ENCODE measurements at regions not wholly inside any gene's neighbourhood (a gene's known extent, or its start where the extent isn't known, plus 50 kb on each side); places are given as distances from the start of the nearest gene placed in this dataset.
A peak's percentile ranks its signal among the peaks of the same experiment; 100 is the strongest.
"Not testable (repeated sequence)": the region's sequence is repeated elsewhere in the genome, so short reads cannot be mapped to it uniquely, and the experiment has no call there.

DNA sequence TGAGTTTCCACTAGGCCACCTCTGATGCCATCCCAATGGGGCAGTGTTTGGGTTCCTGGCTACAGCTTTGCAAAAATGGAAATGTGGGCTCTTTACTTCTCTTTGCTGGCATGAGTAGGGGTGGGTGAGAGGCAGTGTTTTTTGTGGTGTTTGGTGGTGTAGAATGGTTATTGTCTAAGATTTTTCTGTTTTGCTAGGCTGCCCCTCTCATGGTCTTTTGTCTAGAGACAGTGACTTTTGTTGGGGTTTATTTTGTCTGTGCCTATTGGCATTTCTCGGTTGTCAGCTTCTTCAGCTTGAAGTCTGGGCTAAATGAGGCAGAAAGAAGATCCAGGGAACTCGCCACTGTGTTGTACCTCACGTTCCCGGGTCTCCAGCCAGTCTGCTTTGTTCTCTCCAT is 112.1 kb downstream of the CENPF start:
- DNase-seq (ENCODE audit: low spot score): no peak

DNA sequence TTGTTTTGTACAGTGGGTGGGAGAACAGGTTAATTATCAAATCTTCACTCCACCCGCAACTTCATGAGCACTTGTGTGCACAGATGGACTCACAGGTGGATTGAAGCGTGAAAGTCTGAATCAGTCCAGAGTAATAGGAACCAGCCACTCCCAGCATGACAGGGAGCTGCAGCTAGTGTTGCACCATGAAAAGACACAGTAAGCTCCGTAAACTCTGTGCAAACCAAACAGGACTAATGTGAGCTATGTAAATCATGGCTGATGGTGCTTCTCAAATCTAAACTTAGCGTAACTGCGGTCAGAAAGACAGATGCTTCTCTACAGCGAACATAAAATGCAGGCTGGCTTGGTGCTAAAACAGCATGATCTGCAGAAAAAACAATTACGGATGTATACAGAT is 114.4 kb downstream of the CENPF start:
- DNase-seq (ENCODE audit: low spot score): no peak

DNA sequence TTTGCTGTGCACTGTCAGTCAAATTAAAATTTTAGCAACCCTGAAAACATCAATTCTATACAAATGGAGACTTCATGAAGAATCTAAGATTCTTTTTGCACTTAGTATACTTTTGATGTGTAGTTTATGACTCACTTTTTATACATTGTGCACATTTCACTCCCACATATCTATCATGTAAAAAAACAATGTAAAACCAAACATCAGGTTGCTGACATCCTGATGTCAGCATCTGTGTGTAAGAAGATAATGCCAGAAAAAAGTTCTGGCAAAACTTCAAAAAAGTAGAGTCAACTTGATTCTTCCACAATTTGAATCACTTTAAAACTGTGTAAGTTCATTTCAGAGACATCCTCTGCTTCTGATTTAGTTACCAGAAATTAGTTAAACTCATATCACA is 115.7 kb downstream of the CENPF start:
- DNase-seq (ENCODE audit: low spot score): no peak

DNA sequence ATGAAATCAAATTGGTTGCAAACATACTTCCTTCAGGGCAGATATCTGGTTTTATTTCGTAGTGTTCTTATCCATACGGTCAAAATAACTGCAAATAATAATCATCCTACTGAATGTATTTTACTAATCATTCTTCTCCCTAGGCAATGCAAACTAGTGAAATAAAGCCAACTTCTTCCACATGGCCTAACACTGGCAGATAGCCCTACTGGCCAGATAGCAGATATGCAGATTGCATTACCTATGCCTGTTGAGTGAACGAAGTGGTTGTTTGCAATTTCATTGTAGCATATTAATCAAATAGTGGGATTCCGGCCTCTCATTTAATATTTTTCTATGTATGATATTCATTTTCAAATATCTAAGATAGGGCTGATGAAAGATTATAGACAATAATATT is 116.2 kb downstream of the CENPF start:
- no peak for DNase-seq (ENCODE audit: low spot score)

DNA sequence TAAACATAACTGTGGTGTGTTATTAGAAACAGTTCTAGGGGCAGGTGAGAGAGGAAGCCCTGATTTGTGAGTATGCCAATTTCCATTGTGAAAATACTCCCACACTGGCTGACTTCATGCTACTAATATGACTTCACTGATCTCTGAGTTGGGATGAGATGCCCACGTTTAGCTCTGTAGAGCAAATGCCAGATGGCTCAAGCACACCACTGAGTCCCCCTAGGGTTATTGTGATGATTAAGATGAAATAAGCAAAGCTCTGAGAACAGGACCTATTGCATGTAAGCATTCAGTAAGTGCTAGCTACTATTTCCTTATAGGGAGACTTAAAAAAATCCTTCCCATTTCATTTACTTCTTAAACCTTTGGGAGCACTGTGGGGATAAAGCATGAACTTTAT is 117.6 kb downstream of the CENPF start:
- DNase-seq (ENCODE audit: low spot score): no peak

DNA sequence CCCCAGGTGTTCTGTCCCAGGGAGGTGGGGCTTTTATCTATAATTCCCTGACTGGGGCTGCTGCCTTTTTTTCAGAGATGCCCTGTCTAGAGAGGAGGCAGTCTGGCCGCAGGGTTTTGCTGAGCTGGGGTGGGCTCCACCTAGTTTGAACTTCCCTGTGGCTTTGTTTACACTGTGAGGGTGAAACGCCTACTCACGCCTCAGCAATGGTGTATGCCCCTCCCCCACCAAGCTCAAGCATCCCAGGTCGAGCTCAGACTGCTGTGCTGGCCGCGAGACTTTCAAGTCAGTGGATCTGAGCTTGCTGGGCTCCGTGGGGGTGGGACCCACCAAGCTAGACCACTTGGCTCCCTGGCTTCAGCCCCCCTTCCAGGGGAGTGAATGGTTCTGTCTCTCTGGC is 124.3 kb downstream of the CENPF start:
- DNase-seq (ENCODE audit: low spot score): no peak

DNA sequence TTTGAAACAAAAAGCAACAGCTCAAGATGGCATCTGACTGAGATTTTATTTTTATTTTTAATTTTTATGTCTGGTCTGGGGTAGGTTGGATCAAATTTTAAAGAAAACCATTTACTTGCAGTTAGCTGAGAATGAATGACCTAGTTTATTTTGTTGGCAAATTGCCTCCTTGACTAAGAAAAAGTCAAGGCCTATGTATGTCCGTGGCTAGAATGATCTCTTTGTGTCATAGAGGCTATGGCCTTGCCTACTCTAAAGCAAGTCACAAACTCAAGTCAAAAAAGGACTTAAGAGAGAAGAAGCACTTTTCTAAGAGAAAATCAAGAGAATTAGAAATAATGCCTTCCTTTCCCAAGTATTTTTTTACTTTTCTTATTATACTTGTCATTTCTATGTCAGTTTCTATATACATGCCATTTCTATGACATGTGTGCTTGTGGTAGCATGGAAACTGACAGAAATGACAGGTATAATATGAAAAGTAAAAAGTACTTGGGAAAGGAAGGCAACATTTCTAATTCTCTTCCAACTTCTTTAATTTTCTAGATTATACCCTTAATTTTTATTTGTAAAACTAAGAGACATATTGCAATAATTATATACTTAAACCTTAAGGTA is 136.7 kb downstream of the CENPF start:
- no peak for DNase-seq (ENCODE audit: low spot score)

DNA sequence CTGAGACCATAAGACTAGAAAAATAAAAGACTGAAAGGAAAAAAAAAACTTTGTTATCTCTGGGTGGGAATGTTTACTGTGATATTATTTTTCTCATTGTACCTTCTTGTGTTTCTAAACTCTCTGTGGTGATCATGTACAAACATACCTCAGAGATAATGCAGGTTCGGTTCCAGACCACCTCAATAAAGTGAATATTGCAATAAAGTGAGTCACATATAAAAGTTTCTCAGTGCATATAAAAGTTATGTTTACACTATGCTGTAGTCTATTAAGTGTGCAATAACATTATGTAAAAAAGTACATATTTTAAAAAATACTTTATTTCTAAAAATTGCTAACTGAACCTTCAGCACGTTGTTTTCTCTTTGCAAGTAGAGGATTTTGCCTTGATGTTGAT is 137.5 kb downstream of the CENPF start:
- DNase-seq (ENCODE audit: low spot score): no peak

DNA sequence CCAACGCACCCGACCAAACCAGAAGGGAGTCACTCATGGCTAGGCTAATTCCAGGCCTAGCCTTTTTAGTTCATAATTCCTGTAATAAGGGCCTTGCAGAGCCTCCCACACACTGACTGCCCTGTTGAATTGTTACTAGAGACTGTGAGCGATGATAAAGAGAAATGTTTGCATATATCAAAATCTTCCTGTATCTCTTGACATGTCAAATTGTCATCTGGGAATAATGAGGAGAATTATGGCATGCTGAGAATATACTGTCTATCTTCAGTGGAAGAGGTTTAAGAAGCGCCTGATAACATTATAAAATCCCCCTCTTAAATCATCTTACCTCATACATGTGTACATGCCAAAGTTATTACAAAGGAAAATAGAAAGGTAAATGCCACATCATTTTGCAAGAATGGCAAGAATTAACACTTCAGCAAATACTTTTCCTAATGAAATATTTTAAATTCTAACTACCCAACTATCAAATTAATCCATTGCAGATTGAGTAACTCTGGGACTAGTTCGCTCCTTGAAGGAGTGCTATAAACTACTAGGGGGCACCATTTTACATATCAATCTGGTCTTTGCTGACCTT is 144.1 kb downstream of the CENPF start:
- DNase-seq (ENCODE audit: low spot score): no peak

DNA sequence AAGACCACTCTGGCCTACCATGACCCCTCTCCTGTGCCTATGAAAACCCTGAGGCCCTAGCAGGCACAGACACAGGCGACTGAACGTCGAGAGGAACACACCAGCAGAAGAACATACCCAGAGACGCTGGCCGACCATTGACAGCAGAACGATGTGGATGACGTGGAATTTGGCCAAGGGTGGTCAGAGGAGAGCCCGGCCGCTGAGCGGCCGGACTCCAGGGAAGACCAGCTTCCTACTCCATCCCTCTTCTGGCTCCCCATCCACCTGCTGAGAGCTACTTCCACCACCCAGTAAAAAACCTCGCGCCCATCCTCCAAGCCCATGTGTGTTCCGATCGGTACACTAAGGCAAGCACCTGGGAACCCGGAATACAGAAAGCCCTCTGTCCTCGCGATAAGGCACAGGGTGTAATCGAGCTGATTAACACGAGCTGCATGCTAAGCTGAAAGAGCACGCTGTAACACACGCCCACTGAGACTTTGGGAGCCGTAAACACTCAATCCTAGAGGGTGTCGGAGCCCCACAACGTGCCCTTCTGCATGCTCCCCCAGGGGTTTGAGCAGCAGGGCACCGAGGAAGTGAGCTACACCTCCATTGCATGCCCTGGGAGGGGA is 150.3 kb downstream of the CENPF start:
- DNase-seq (ENCODE audit: low spot score): no peak

DNA sequence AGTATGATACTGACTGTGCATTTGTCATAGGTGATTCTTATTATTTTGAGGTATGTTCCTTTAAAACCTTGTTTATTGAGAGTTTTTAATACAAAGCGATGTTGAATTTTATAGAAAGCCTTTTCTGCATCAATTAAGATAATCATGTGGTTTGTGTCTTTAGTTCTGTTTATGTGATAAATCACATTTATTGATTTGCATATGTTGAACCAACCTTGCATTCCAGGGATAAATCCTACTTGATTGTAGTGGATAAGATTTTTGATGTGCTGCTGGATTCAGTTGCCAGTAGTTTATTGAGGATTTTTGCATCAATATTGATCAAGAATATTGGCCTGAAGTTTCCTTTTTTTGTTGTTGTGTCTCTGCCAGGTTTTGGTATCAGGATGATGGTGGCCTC is 158.0 kb downstream of the CENPF start:
- no peak for DNase-seq (ENCODE audit: low spot score)

DNA sequence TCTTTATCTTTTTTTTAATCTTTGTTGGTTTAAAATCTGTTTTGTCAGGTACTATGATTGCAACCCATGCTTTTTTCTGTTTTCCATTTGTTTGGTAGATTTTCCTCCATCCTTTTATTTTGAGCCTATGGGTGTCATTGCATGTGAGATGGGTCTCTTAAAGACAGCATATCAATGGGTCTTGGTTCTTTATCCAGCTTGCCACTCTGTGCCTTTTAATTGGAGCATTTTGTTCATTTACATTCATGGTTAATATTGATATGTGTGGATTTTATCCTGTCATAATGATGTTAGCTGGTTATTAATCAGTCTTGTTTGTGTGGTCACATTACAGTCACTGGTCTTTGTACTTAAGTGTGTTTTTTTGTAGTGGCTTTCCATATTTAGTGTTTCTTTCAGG is 159.9 kb downstream of the CENPF start:
- DNase-seq (ENCODE audit: low spot score): no peak

DNA sequence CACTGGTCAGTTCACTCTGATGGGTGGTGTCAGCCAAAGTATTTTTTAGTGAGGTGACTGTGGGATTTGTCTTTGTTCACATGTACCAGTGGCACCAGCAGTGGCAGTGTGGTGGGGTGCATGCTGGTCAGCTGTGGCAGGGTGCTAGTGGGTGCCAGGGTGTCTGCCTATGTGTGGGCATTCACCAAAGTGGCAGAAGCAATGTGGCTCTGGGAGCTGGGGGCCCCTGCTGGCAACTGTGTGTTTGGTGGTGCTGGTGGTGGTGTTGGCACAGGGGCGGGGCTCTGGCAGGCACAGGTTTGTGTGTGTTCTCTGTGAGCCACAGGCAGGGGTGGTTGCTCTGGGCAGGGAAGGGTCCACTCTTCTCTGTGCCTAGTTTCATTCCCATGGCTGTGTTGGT is 161.5 kb downstream of the CENPF start:
- DNase-seq (ENCODE audit: low spot score): no peak

DNA sequence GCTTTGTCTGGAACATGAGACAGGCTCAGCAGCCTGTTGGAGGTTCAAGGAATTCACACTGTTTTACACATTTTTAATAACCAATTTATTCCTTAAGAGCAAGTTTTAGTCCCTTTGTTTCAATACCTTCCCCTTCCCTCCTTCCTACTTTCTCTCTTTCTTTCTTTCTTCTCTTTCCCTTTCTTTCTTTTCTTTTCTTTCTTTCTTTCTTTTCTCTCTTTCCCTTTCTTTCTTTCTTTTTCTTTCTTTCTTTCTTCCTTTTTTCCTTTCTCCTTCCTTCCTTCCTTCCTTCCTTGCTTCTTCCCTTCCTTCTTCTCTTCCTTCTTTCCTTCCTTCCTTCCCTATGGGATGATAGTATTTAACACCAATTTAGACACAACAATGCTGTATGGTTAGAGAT is 164.2 kb downstream of the CENPF start:
- DNase-seq (ENCODE audit: low spot score): no peak

DNA sequence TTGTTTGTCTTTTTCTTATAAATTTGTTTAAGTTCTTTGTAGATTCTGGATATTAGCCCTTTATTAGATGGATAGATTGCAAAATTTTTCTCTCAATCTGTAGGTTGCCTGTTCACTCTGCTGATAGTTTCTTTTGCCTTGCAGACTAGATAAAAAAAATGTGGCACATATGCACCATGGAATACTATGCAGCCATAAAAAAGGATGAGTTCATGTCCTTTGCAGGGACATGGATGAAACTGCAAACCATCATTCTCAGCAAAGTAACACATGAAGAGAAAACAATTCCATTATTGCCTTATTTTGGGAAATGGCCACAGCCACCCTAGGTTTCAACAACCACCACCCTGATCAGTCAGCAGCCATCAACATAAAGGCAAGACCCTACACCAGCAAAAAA is 166.7 kb downstream of the CENPF start:
- DNase-seq (ENCODE audit: low spot score): not testable (repeated sequence)

DNA sequence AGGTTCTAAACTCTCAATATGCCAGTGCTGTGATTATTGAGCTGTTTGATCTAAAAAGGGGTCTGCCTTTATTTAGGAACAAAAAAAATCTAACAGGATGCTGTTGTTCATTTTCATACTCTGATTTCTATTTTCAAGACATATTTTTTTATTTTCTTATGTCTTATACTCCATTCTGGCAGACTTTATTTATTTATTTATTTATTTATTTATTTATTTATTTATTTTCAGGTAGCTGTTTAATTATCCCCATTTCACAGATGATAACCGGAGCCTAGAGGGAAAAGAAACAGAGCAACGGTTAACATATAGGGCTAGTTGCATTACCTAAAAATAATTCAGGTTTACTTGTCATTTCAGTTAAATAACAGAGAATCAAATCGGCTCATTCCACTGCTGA is 174.4 kb downstream of the CENPF start:
- DNase-seq (ENCODE audit: low spot score): no peak

DNA sequence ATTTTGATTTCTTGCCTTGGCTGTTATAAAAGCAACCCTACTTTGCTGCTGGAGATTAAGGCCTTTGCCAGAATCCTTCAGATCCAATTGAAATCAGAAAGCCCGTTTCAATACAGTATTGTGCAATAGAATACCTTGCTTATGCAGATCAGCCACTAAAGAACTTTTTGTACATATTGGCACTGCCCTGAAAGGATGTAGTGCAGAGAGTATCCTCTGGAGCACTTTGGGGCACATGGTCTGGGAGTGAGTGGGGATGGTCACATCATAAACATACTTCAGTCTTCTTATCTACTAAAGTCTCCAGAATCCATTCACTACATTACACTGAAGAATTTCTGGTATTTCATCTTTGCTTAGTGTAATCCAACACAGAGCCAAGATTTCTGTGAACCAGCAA is 189.0 kb downstream of the CENPF start:
- peak; percentile 10 for DNase-seq (ENCODE audit: low spot score)

DNA sequence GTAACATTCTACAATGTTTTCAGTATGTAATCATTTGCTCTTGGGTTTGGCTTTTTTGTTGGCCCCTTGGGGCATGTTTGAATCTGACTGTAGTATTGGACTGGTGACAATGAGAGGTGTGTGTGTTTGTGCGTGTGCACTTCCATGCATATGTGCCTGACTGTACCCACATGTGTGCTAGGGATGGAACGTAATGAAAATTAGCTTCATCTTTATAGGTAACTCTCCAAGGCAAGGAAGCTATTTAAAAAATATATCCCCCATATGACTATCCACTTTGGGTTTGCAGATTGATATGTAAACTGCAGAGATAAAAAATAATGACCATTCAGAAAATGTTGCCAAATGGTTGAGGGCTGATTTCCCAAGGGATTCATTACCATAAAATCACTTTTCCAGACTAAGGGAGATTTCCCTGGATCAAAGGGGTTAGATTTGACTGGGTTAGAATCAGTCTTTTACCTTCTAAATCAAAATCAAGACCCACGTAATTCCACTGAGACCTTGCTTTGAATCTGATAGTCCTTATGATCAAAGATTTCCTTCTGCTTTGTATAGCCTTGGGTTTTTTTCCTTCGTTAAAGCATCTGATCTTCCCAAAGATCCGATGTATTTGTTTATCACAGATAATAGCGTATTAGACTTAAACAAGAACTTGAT is 189.7 kb downstream of the CENPF start:
- no peak for DNase-seq (ENCODE audit: low spot score)

DNA sequence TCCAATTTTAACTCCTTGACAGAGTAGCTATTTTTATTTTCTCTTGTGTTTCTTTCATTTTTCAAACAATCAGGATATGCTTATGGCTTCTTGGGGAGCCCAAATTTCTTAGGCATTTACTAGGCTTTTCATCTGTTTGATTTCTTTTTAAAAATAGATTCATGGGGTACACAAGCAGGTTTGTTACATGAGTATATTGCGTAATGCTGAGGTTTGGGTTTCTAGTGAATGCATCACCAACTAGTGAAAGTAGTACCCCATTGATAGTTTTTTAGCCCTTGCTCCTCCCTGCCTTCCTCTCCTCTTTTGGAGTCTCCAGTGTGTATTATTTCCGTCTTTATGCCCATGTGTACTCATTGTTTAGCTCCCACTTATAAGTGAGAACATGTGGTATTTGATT is 190.7 kb downstream of the CENPF start:
- DNase-seq (ENCODE audit: low spot score): no peak

DNA sequence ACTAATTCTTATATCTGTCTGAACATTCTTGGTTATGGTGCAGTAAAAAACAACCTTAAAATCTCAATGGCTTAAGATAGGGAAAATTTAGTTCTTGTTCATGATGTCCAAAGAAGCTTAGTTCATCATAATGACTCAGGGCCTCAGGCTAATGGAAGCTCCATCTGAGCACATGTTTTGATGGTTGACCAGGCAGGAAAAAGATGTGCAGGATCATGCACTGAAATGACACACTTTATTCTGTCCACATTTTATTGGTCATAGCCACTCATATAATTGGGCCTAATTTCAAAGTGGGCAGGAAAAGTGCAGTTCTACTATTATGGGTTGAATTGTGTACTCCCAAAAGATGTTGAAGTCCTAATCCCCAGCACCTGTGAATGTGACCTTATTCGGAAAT is 198.2 kb downstream of the CENPF start:
- no peak for DNase-seq (ENCODE audit: low spot score)

DNA sequence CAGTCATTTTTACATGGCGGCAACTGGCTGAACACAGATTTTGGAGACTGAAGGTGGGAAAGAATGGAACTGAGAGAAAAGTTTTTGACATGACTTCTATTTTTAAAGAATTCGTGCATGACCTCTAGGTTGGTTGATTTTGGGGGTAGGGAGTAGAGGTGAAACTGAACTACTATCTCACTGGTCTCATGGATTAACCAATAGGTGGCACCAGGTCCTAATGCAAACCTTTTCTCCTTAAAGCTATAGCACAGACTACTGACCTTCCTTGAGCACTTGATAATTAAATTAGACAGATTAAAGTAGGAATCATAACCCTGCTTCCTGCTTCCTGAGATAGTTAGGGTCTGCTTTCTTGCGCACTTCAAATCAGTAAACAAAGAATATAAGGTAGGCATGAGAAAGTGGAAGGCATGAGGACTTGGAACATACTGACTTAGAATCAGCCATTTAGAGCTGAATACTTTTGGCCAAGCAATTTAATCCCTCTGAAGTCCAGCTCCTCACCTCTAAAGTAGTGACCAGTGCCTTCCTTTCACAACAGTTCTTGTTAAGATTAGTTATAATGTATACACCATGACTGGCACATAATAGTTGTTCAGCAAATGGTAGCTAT is 206.0 kb downstream of the CENPF start:
- peak; percentile 12 for DNase-seq (ENCODE audit: low spot score)

DNA sequence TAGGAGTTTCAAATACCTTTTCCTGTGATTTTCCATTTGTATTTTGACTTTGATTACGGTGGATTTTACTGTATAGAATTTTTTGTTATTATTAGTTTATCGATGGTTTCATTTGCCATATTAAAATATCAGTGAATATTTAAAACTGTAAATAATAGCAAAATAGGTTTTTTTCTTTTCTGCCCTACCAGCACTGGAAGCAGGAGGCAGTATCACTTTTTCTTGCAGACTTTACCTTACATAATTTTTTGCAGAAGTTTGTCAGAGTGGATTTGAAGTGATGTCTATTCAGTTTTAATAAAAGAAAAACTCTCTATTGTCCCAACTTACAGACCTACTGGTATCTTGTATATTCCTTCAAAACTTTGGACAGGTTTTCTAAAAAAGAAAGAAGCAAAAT is 213.6 kb downstream of the CENPF start:
- no peak for DNase-seq (ENCODE audit: low spot score)
